ENCODE measurements at regions not wholly inside any gene's neighbourhood (a gene's known extent, or its start where the extent isn't known, plus 50 kb on each side); places are given as distances from the start of the nearest gene placed in this dataset.

DNA sequence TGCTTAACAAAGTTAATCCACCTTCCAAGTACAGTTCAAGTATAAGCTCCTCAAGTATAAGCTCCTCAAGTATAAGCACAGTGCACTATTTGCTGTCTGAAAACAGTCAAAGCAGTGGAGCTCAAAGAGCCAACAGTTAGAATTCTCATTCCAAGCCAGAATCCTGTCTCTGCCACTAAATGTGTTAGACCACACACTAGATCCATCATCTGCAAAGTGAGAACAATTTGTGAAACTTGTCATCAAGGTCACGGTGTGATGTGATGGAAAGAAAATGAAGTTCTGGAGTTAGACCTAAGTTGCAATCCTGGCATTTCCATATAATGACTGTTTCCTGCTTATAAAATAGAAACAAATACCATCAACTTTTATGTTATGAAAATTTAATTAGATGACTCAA lies 602.5 kb downstream of the TNS3 start:
- H3K4me1 ChIP-seq, result no peaks in the 10 kb centered on the region
- intact Hi-C loops (cut with DNase I; ENCODE audit: low total_unique reads) (no loop called here), in situ Hi-C loops (cut with MboI; ENCODE audit: low sequenced_read_pairs in 4 of 4) (no loop called here)
- H3K4me3 ChIP-seq, result no peak overlapping the region
- H3K27me3 ChIP-seq, result no peaks in the 10 kb centered on the region
- no peak for ATAC-seq
- no peak for TF ChIP-seq POLR2A (IDR thresholded peaks at IDR 0.05)
- TF ChIP-seq, protein P1, sequence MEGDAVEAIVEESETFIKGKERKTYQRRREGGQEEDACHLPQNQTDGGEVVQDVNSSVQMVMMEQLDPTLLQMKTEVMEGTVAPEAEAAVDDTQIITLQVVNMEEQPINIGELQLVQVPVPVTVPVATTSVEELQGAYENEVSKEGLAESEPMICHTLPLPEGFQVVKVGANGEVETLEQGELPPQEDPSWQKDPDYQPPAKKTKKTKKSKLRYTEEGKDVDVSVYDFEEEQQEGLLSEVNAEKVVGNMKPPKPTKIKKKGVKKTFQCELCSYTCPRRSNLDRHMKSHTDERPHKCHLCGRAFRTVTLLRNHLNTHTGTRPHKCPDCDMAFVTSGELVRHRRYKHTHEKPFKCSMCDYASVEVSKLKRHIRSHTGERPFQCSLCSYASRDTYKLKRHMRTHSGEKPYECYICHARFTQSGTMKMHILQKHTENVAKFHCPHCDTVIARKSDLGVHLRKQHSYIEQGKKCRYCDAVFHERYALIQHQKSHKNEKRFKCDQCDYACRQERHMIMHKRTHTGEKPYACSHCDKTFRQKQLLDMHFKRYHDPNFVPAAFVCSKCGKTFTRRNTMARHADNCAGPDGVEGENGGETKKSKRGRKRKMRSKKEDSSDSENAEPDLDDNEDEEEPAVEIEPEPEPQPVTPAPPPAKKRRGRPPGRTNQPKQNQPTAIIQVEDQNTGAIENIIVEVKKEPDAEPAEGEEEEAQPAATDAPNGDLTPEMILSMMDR (IDR thresholded peaks at IDR 0.05 in 4 of 5, conservative IDR thresholded peaks at IDR 0.05 in 1 of 5), result no peak
- H3K9me3 ChIP-seq, result no peaks in the 10 kb centered on the region
- no peak for DNase-seq
- no peak overlapping the region for H3K27ac ChIP-seq
- no peaks in the 10 kb centered on the region for H3K36me3 ChIP-seq

- no peak for ATAC-seq
- no peaks in the 10 kb centered on the region for H3K27me3 ChIP-seq
Observed at GRCh38 chr7:46975493-46975892, 606.4 kb downstream of the TNS3 start.

GRCh38 chr7:46972205-46972604 lies 609.7 kb downstream of the TNS3 start:
- DNase-seq, result no peak
- Histone ChIP-seq H3K27me3 (no peaks in the 10 kb centered on the region), H3K27ac (no peak overlapping the region), H3K9me3 (no peaks in the 10 kb centered on the region), H3K4me3 (no peak overlapping the region), H3K36me3 (no peaks in the 10 kb centered on the region), H3K4me1 (no peaks in the 10 kb centered on the region)
- no peak for TF ChIP-seq POLR2A (IDR thresholded peaks at IDR 0.05)
- TF ChIP-seq, protein P1 (IDR thresholded peaks at IDR 0.05 in 4 of 5, conservative IDR thresholded peaks at IDR 0.05 in 1 of 5), result no peak
- in situ Hi-C loops (cut with MboI; ENCODE audit: low sequenced_read_pairs in 4 of 4) (no loop called here), intact Hi-C loops (cut with DNase I; ENCODE audit: low total_unique reads) (no loop called here)
- no peak for ATAC-seq

More at GRCh38 chr7:46975493-46975892, 606.4 kb downstream of the TNS3 start:
- in situ Hi-C loops (cut with MboI; ENCODE audit: low sequenced_read_pairs in 4 of 4), result no loop called here
- TF ChIP-seq POLR2A (IDR thresholded peaks at IDR 0.05), result no peak
- TF ChIP-seq, protein P1 (IDR thresholded peaks at IDR 0.05 in 4 of 5, conservative IDR thresholded peaks at IDR 0.05 in 1 of 5), result no peak
- Histone ChIP-seq H3K27ac (no peak overlapping the region), H3K36me3 (no peaks in the 10 kb centered on the region), H3K4me3 (no peak overlapping the region), H3K4me1 (no peaks in the 10 kb centered on the region), H3K9me3 (no peaks in the 10 kb centered on the region)
- DNase-seq, result no peak
- intact Hi-C loops (cut with DNase I; ENCODE audit: low total_unique reads), result no loop called here

DNA sequence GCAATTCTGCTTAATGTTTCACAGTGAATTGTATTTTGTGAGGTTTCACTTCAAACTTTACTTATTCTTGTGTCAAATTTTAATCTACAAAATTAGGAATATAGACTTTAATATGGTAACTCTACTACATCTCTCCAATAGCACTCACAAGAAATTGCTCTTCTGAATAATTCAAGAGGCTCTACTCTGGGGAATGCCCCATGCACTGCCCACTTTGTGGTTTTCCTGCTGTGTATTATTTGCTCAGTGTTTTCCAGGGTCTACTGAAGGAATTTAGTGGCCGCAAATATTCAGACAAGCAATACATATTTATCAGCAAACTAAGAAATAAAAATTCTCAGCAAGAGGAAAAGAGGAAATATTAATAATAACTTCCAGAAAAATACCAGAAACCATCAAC lies 611.4 kb downstream of the TNS3 start:
- DNase-seq, result no peak
- intact Hi-C loops (cut with DNase I; ENCODE audit: low total_unique reads) (no loop called here), in situ Hi-C loops (cut with MboI; ENCODE audit: low sequenced_read_pairs in 4 of 4) (no loop called here)
- no peak overlapping the region for H3K4me3 ChIP-seq
- H3K27me3 ChIP-seq, result no peaks in the 10 kb centered on the region
- TF ChIP-seq, protein P1 (IDR thresholded peaks at IDR 0.05 in 4 of 5, conservative IDR thresholded peaks at IDR 0.05 in 1 of 5), result no peak
- TF ChIP-seq POLR2A (IDR thresholded peaks at IDR 0.05), result no peak
- no peaks in the 10 kb centered on the region for H3K9me3 ChIP-seq
- H3K4me1 ChIP-seq, result no peaks in the 10 kb centered on the region
- no peak for ATAC-seq
- no peaks in the 10 kb centered on the region for H3K36me3 ChIP-seq
- no peak overlapping the region for H3K27ac ChIP-seq

DNA sequence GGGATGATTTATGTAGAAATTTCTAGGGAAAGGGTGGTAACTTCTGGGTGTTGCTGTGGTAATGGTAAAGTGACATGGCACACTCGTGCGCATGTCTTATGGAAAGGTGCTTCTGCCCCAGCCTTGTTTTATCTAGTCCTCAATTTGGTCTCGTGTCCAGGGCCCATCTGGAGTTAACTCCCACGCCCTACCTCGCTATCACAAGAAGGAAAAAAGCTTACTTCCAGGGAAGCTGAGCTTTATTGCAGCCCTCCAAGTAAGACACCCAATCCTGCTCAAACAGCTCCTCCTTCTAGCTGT lies 611.8 kb downstream of the TNS3 start:
- in situ Hi-C loops (cut with MboI; ENCODE audit: low sequenced_read_pairs in 4 of 4) (no loop called here), intact Hi-C loops (cut with DNase I; ENCODE audit: low total_unique reads) (no loop called here)
- Histone ChIP-seq H3K27ac (no peak overlapping the region), H3K36me3 (no peaks in the 10 kb centered on the region), H3K9me3 (no peaks in the 10 kb centered on the region), H3K4me3 (no peak overlapping the region), H3K4me1 (no peaks in the 10 kb centered on the region), H3K27me3 (no peaks in the 10 kb centered on the region)
- TF ChIP-seq POLR2A (IDR thresholded peaks at IDR 0.05), result no peak
- TF ChIP-seq, protein P1 (IDR thresholded peaks at IDR 0.05 in 4 of 5, conservative IDR thresholded peaks at IDR 0.05 in 1 of 5), result no peak
- ATAC-seq, result no peak
- DNase-seq, result no peak
